BLaER1 treated with 17β-estradiol and CSF1 and Interleukin-3, amounts not matched to agents 10 nM and 100 nM (cell line): ENCODE measurements at regions not wholly inside any gene's neighbourhood (a gene's known extent, or its start where the extent isn't known, plus 50 kb on each side); places are given as distances from the start of the nearest gene placed in this dataset.

ENCODE experiments used
- H3K27ac ChIP-seq, 11 experiments: shearing (Covaris generic); formaldehyde crosslinking; 2 replicates each; pipeline ENCODE4 v1.8.1; 2022
- H3K27me3 ChIP-seq, 11 experiments: shearing (Covaris generic); formaldehyde crosslinking; 2 replicates each; pipeline ENCODE4 v1.8.1; 2022
- H3K36me3 ChIP-seq, 11 experiments: shearing (Covaris generic); formaldehyde crosslinking; 2 replicates each; pipeline ENCODE4 v1.8.1; 2022
- H3K4me1 ChIP-seq, 10 experiments: shearing (Covaris generic); formaldehyde crosslinking; 2 replicates each; pipeline ENCODE4 v1.8.1; 2022
- H3K4me2 ChIP-seq, 11 experiments: shearing (Covaris generic); formaldehyde crosslinking; 2 replicates each; pipeline ENCODE4 v1.8.1; 2022
- H3K4me3 ChIP-seq, 10 experiments: shearing (Covaris generic); formaldehyde crosslinking; 2 replicates each; pipeline ENCODE4 v1.8.1; 2022
- H3K9ac ChIP-seq, 11 experiments: shearing (Covaris generic); formaldehyde crosslinking; 2 replicates each; pipeline ENCODE4 v1.8.1; 2022
- H3K9me3 ChIP-seq, 11 experiments: shearing (Covaris generic); formaldehyde crosslinking; replicated peaks in 1 of 11; 2 replicates each; pipeline ENCODE4 v1.8.1; 2022
- H4K20me1 ChIP-seq, 11 experiments: shearing (Covaris generic); formaldehyde crosslinking; 2 replicates each; pipeline ENCODE4 v1.8.1; 2022
- Cebpa-rat ChIP-seq, 11 experiments: shearing (Covaris generic); IDR thresholded peaks; 2 replicates each; pipeline ENCODE4 v1.8.1; 2022

DNA sequence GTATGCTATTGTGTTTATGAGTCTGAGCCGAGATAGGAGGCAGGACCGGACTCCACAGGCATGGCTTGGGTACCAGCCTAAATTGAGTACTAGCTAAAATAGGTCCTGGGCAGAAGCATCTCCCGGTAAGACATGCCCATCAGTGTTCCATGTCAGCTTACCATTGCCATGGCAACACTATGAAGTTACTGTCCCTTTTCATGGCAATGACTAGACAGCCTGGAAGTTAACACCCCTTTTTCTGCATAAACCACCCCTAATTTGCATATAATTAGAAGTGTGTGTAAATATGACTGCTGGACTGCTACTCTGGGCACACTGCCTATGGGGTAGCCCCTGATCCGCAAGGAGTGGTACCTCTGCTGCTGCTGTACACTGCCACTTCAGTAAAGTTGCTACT lies 1005.1 kb upstream of the FAM98A start:
- H3K4me3 ChIP-seq: no peak overlapping the region
- TF ChIP-seq Cebpa-rat (IDR thresholded peaks at IDR 0.05): no peak
- H3K36me3 ChIP-seq: no peaks in the 10 kb centered on the region
- no peaks in the 10 kb centered on the region for H3K4me1 ChIP-seq
- no peak overlapping the region for H3K9ac ChIP-seq
- H3K27ac ChIP-seq: no peak overlapping the region
- no peak overlapping the region for H3K4me2 ChIP-seq
- H3K9me3 ChIP-seq: no peaks in the 10 kb centered on the region
- no peaks in the 10 kb centered on the region for H3K27me3 ChIP-seq
- no peaks in the 10 kb centered on the region for H4K20me1 ChIP-seq

DNA sequence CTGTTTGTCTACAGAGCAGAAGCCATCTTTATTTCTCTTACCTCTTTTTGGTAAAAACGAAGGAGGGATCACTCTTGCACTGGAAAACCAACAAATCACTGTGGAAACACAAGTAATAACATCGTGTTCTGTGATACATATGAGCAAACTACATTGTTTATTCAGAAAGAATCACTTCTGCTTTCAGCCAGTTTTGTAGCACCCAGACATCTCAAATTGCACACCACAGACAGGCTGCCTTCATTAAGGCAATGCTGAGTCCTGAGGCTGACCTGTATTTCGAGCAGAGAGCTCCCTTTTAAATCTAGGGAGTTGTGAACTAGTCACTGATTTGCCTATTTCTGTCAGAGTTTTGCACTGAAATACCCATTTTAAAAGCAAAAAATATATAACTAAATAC lies 1003.2 kb upstream of the FAM98A start:
- Histone ChIP-seq H3K36me3 (no peaks in the 10 kb centered on the region), H3K4me1 (no peaks in the 10 kb centered on the region), H4K20me1 (no peaks in the 10 kb centered on the region), H3K9me3 (no peaks in the 10 kb centered on the region), H3K4me2 (no peak overlapping the region), H3K27me3 (no peaks in the 10 kb centered on the region), H3K27ac (no peak overlapping the region), H3K4me3 (no peak overlapping the region), H3K9ac (no peak overlapping the region)
- no peak for TF ChIP-seq Cebpa-rat (IDR thresholded peaks at IDR 0.05)

DNA sequence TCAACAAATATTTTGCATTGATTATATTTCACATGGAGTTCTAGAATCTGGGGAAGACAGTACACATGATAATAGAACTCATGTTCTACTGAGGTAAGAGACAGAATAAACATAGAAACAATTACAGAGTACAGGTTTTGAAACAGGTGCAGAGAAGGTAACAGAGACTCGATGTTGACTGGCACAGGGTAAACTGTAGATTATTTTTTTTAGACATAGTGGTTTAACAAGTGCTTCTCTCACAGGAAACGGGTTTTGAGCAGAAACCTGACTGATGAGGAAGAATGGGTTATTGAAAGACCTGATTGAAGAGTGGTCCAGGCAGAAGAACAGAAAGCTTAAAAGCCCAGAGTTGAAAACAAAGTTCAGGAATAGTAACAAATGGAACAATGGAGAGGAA lies 1002.5 kb upstream of the FAM98A start:
- H4K20me1 ChIP-seq: no peaks in the 10 kb centered on the region
- H3K36me3 ChIP-seq: no peaks in the 10 kb centered on the region
- no peaks in the 10 kb centered on the region for H3K27me3 ChIP-seq
- H3K4me3 ChIP-seq: no peak overlapping the region
- H3K4me2 ChIP-seq: no peak overlapping the region
- no peaks in the 10 kb centered on the region for H3K4me1 ChIP-seq
- no peak overlapping the region for H3K9ac ChIP-seq
- no peaks in the 10 kb centered on the region for H3K9me3 ChIP-seq
- H3K27ac ChIP-seq: no peak overlapping the region
- TF ChIP-seq Cebpa-rat (IDR thresholded peaks at IDR 0.05): no peak

DNA sequence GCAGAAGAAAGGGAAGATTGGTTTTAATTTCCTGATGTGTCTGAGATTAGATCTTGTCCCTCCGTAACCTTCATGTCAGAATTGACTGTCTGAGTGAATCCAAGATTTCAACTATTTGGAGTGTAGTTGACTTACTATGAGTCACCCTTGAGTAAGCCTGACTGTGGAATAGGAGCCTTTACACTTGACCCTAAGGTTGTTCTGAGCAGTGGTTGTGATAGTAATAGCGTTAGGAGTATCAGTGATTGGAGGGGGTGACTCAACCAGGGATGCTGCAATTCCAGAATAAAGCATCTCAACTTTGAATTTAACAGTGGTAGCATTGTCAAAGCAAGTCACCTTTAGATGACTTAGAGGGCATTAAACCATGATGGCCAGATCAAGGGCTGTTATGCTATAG lies 979.5 kb upstream of the FAM98A start:
- Histone ChIP-seq H3K27ac (no peak overlapping the region), H3K4me3 (no peak overlapping the region), H3K9ac (no peak overlapping the region), H3K27me3 (no peaks in the 10 kb centered on the region), H3K4me2 (no peak overlapping the region), H3K9me3 (no peaks in the 10 kb centered on the region), H4K20me1 (no peaks in the 10 kb centered on the region), H3K36me3 (no peaks in the 10 kb centered on the region), H3K4me1 (no peaks in the 10 kb centered on the region)
- TF ChIP-seq Cebpa-rat (IDR thresholded peaks at IDR 0.05): no peak

DNA sequence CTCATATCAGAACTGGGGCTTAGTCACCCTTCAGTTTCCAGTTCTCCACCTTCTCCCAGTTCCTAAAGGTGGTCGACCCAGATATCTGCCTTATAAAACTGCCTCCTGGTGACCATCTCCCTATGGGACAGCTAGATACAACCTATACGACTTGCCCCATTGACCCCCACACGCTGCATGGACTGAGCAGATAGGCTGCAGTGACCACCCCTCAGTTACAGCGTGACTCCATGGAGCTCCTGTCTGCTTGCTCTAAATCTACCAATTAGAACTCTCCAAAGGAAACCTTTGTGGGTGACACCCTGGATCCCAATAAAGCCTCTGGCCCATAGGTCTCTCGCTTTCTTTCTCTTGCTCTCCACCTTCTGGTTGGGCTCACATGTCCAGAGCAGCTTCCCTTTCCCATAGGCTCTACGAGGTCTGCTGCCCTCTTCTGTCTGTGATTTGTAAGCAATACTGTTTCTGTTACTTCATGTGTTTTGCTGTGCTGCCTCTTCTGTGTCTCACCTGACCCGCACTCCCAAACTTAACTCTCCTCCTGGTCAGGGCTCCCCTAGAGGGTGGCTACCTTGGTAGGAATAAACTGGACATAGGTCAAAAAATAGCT lies 971.3 kb upstream of the FAM98A start:
- Histone ChIP-seq H3K36me3 (no peaks in the 10 kb centered on the region), H3K9me3 (no peaks in the 10 kb centered on the region), H3K4me2 (no peak overlapping the region)

DNA sequence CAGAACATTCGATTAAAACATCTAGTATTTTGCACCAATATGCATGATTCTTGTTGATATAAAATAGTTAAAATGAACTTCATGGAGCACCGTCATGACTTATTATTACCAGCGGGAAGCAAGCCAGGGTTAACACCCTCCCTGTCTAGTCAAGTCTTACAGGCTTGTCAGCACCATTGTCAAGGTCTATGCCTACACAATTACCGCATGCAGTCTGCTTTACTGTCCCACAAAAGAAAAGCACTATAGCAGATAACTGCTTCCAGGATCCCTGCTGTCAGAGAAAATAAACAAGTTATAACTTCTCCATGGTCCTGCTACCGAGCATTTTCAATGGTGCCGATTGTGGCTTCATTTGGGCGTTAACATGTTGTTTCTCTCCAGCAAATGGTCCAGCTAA lies 968.0 kb upstream of the FAM98A start:
- H3K9me3 ChIP-seq: no peaks in the 10 kb centered on the region
- H3K9ac ChIP-seq: no peak overlapping the region
- no peaks in the 10 kb centered on the region for H3K4me1 ChIP-seq
- no peak overlapping the region for H3K27ac ChIP-seq
- H3K4me3 ChIP-seq: no peak overlapping the region
- TF ChIP-seq Cebpa-rat (IDR thresholded peaks at IDR 0.05): no peak
- no peaks in the 10 kb centered on the region for H3K36me3 ChIP-seq
- H4K20me1 ChIP-seq: no peaks in the 10 kb centered on the region
- no peaks in the 10 kb centered on the region for H3K27me3 ChIP-seq
- no peak overlapping the region for H3K4me2 ChIP-seq

More for the DNA sequence above, 971.3 kb upstream of the FAM98A start:
- TF ChIP-seq Cebpa-rat (IDR thresholded peaks at IDR 0.05): no peak
- Histone ChIP-seq H3K27me3 (no peaks in the 10 kb centered on the region), H3K27ac (no peak overlapping the region), H3K4me3 (no peak overlapping the region), H3K4me1 (no peaks in the 10 kb centered on the region), H3K9ac (no peak overlapping the region), H4K20me1 (no peaks in the 10 kb centered on the region)

DNA sequence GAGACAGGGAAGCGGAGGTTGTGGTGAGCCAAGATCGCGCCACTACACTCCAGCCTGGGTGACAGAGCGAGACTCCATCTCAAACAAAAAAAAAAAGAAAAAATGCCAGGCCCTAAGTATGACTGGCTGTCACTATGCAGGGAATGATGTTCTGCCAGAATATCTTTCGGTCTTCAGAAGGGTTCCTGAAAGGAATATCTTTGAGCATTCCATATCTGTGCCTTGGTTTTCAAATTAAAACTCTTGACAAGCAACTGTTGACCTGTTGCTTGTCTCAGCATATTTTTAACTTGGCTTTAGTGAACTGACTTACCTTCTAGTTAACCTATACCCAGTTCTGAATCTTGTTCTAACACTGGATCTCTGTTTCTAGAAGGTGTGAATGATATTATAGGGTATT lies 953.2 kb upstream of the FAM98A start:
- no peak for TF ChIP-seq Cebpa-rat (IDR thresholded peaks at IDR 0.05)
- Histone ChIP-seq H3K36me3 (no peaks in the 10 kb centered on the region), H3K27ac (no peak overlapping the region), H3K4me3 (no peak overlapping the region), H4K20me1 (no peaks in the 10 kb centered on the region), H3K4me2 (no peak overlapping the region), H3K9me3 (peaks cover 0 to 4% (median 0%) of the 10 kb centered on the region in 11 experiments; a peak in 3 of 22 replicates), H3K4me1 (no peaks in the 10 kb centered on the region), H3K9ac (no peak overlapping the region), H3K27me3 (no peaks in the 10 kb centered on the region)

DNA sequence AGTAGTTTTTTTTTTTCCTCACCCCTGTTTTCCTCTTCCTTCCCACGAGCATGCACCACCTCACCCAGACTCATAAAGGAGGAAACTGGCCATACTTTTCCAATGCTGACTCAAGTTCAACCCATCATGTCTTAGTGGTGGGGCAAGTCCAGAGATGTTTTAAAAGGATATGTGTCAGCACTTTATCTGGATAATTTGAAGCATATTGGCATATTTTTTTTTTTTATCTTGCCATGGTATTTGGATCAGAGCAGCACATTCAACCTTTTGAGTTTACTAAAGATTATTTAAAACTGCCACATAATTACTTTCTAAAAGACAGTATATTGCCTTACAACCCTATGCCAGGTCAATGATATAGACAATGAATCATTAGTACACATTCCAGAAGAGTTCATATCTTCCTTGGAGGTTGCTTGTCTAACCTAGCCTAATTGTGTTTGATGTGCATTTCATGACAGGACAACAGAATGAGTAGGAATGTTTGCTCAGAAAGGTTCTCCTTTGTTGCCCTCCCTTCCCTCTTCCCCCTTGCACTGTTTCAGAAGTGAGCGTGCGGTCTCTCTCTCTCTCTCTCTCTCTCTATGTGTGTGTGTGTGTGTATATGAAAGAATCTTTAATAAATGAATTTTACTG lies 950.7 kb upstream of the FAM98A start:
- Histone ChIP-seq H3K27ac (no peak overlapping the region), H3K9me3 (peaks cover 0 to 1% (median 0%) of the 10 kb centered on the region in 11 experiments; a peak in 3 of 22 replicates), H3K4me1 (no peaks in the 10 kb centered on the region), H3K9ac (no peak overlapping the region), H4K20me1 (no peaks in the 10 kb centered on the region), H3K4me2 (no peak overlapping the region), H3K4me3 (no peak overlapping the region), H3K27me3 (no peaks in the 10 kb centered on the region), H3K36me3 (no peaks in the 10 kb centered on the region)
- TF ChIP-seq Cebpa-rat (IDR thresholded peaks at IDR 0.05): no peak

DNA sequence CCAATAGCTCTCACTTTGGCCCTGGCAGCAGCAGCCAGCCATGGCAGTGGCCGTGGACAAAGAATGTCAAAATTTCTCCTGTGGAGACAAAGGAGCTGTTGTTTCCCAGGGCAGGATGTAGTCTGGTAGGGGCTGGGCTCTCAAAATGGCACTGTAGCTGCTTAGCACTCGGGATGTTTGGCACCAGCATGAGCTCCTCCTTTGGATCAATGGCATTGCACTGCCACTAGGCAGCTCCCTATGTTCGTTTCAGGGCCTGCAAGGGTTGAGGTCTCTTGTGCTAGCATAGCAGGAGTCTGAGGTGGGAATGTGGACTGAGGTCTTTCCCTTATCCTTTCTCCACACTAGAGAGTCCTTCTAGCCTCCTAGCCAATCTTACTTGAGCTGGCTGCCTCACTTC lies 948.8 kb upstream of the FAM98A start:
- Histone ChIP-seq H3K4me3 (no peak overlapping the region), H3K27ac (no peak overlapping the region), H3K4me1 (no peaks in the 10 kb centered on the region), H3K9ac (no peak overlapping the region), H4K20me1 (no peaks in the 10 kb centered on the region), H3K9me3 (no peaks in the 10 kb centered on the region), H3K27me3 (no peaks in the 10 kb centered on the region), H3K36me3 (no peaks in the 10 kb centered on the region), H3K4me2 (no peak overlapping the region)
- TF ChIP-seq Cebpa-rat (IDR thresholded peaks at IDR 0.05): no peak

DNA sequence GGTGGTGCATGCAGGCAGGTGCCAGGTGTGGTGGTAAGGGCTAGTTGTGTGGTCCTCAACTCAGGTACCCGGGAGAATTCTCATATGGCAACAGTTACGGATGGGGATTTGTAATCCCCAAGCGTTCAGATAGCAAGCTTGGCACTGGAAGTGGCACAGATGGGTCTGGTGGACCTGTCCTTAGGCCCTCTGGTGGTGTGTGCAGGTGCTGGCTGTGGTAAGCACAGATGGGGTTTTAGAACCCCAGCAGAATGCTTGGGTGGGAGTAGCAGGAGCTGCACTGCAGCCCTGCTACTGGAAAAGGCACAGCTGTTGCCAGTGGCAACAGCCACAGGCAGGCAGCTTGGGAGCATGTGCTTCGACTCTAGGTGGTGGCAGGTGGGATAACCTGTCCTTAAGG lies 948.2 kb upstream of the FAM98A start:
- no peak overlapping the region for H3K4me2 ChIP-seq
- TF ChIP-seq Cebpa-rat (IDR thresholded peaks at IDR 0.05): no peak

More for the DNA sequence above, 948.2 kb upstream of the FAM98A start:
- no peaks in the 10 kb centered on the region for H4K20me1 ChIP-seq
- no peaks in the 10 kb centered on the region for H3K4me1 ChIP-seq
- H3K27ac ChIP-seq: no peak overlapping the region
- no peaks in the 10 kb centered on the region for H3K36me3 ChIP-seq
- H3K27me3 ChIP-seq: no peaks in the 10 kb centered on the region
- no peak overlapping the region for H3K4me3 ChIP-seq
- no peak overlapping the region for H3K9ac ChIP-seq
- no peaks in the 10 kb centered on the region for H3K9me3 ChIP-seq
